Stimulated activated CD4-positive, alpha-beta T cell treated with anti-CD3 and anti-CD28 coated beads, Interleukin-4, amount 100 ng/mL, for 24 hours (primary cell): ENCODE measurements at regions not wholly inside any gene's neighbourhood (a gene's known extent, or its start where the extent isn't known, plus 50 kb on each side); places are given as distances from the start of the nearest gene placed in this dataset.

ENCODE experiments used
- DNase-seq: peaks from one replicate; pipeline ENCODE4 v3.0.0-alpha.2; 2020

DNA sequence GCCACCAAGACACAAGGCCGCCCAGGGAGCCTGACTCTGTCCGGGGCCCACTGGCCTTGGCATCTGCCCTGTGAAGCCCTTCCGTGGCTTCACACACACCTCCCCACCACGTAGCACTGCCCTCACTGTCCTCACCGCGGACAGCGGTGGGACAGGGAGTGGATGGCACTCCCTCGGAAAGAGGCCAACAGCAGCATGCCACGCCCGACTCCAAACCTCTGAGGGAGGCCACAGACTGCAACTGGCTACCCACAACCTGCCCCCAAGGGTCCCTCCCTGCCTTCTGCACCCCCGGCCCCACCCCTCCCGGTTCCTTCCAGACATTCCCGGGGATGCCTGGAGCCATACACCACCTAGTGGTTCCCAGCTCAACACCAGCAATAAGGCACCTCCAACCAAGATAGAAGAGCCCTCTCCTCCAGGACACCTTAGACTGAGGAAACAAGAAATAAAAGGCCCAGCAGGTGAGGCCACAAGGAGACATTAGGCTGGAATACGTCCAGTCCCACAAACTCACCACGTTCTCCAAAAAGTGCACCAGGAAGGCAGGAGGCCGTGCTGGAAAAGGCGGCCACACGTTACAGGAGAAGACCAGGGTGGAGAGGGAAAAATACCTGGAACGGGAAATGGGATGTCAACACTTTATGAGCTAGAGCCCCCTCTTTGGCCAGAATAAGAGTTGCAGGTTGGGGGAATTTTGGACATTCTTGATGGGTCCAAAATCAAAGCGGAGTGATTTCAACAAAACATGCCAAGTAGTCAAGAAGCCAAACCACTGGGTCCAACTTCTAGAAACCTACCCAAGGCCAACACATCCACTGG, 310.0 kb downstream of the SOX9 start:
- DNase-seq, result no peak

DNA sequence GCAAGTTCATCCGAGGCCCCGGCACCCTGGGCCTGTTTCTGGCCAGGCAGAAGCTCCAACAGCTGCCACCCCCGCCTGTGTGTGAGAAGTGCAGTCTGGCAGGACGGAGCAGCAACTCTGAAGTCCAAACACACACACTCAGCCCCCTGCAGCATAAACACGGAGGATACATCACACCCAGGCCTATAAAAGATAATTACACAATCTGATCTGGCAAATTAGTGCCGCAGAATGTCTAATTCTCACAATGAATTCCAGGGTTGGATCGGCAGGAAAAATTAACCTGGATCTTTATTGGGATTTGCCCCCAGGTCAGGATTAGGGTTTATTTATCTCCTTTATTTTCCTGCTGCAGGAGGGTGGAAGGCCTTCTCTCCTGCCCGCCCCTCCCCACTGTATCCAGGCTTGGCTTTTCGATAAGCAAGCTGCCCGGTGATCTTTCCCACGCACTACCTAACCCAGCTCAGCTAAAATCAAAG, 311.4 kb downstream of the SOX9 start:
- no peak for DNase-seq

DNA sequence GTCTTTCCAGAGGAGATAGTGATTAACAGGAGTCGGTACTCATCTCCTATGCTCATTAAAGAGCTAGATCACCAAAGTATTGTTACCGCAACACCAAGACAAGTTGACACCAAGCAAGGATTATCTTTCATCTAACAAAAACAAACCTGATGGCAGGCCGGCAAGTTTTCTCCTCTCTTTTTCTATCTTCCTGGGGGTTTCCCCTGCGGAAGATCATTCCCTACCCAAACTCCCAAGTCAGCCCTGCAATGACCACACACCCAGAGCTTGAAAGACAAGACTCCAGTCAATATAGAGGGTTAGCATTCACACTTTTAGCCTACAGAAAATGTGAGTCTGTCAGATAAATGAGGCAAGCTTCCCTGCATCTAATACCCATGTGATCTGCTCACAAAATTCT, 312.1 kb downstream of the SOX9 start:
- DNase-seq, result no peak

GRCh38 chr17:72433797-72434196, 313.0 kb downstream of the SOX9 start:
- DNase-seq, result no peak

GRCh38 chr17:72434581-72434980, 313.8 kb downstream of the SOX9 start:
- no peak for DNase-seq

DNA sequence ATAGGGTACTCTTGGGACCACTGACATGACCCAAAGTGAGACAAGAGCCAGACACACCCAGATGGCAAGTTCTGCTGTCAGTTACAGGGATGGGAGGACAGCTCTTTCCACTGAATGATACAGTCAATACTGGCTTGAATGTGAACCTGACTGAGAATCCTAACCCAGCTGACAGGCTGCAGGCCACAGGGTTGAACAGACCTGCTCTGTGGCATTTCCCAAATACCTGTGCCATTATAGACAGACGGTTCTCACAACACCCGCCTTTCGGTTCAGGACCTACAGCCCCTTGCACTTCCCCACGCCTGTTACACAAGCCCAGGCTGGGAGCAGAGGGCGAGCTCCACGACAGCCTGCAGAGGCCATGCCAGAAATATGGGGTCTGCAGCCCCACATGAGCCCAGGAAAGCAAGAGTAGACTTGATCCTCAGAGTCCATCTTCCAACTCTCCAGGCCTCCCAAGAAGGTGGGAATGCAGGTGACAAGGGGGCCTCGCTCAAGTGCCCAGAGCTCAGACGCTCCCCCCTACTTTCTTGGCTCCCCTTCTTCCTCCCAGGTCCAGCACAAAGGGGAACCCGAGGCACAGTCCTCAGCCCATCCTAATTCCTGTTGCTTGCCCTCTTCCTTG, 314.3 kb downstream of the SOX9 start:
- no peak for DNase-seq

DNA sequence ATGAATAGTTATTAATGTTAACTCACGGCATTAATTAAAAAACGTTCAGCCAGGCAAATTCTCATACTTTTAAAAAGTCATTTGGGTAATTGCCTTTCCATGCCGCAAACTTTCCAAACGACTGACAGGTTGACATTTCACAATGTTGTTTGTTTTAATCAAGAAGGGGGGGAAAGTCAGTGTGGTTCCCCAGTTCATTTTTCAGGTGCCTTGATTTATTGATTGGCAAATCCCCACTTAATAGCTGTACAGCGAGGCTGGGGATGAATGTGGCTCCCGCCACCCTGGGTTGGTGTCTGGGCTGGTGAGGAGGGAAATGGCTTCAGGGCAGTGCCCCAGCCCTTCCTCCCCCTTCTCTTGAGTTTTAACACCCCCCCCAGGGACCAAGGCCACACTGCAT, 318.0 kb downstream of the SOX9 start:
- no peak for DNase-seq

DNA sequence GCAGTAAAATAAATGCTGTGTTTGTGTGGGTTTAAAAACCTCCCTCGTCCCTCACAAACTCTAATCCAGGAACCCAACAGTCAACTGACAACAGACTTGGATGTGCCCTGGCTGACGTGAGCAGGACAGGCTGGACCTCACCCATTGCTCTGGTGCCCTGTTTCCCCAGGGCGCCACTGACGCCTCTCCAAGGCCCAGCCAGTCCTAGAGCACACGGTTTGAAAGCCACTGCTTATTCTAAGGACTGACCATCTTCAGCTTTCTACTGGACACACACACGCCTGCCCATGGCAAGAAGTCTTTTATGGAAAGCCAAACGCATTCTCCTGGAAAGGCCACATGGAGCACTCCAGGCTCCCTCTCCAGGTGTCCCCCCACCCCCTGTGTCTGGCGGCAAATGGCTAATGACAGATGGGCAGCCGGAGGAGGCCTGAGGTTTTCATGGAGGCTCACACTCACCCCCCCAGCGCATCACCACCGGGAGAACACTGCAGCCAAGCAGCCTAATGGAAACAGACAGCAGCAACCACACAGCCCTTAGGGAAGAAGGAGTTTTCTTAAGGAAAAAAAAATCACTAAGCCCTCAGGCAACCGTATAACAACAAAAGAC, 319.2 kb downstream of the SOX9 start:
- no peak for DNase-seq

DNA sequence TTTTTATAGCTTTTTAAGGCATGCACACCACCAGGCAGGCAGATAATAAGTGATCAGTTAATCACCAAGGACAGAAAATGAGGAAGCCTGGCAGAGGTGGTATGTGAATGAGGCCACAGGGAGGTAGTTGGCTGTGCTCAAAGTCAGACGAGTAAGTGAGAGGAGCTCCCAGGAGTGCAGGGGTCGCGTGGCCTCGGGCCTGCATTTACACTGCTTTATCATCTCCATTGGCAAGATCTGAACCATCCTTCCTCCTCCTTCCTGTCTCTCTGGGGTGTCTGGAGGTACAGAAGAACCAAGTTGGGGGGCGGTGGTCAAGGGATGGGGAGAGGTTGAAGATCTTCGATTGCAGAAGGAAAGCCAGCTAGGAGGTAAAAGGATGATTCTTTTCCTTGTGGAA, 320.1 kb downstream of the SOX9 start:
- no peak for DNase-seq

DNA sequence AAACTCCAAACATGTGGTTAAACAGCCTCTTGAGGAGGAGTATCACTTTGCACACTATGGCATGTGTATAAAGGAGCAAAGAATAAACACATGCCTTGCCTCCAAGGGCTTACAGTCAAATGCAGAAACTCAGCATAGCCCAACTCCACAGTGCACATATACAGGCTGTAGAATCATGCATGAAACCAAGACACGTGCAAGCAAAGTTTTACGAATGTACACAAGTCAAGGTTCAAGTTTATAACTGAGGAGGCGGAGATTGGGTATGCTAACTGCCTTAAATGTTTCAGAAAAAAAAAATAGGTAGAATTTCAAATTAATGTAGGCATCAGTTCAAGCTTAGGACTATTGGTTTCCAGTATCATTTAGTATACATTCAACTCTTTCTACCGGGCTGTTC, 321.1 kb downstream of the SOX9 start:
- DNase-seq, result no peak

GRCh38 chr17:72444517-72445054, 323.8 kb downstream of the SOX9 start:
- no peak for DNase-seq

DNA sequence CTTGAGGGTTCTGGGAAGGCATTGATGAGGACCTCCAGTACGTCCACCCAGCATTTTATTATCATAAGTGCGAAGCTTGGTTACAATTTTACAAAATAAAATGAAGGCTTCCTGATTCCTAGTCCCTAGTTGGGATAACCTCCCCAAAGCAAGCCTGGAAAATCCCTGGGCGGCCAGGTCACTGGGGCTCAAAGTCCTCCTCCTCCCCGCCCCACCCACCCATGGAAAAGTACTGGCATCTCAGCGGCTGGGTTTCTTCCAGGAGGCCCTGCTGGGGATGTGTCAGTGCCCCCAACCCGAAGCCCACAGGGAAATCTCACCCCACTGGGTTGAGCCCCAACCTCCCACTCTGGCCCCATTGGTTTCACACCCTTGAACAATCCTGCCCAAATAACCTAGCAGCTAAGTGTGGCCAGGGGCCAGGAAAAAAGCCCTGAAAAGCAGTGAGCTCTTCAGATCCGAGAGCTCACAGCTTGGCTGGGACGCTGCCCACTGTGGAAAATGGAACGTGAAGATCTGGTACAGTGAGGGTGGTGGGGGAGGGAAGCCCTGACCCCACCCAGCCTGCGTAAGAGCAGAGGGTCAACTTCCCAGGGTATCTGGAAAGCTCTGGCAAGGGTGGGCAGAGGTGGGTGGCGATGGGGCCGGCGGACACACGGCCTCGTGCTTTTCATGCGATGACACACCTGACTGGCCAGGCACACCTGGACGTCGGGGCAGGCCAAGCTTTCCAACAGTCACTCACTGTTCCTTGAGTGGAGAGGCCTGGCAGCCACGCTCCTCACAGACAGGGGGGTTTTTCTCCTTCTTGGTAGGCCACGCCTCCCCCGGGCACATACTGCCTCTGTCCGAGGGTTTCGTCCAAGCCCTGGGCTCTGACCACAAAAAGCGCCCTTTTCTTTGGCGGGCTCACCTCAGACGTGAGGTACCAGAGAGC, 324.5 kb downstream of the SOX9 start:
- DNase-seq, result no peak

DNA sequence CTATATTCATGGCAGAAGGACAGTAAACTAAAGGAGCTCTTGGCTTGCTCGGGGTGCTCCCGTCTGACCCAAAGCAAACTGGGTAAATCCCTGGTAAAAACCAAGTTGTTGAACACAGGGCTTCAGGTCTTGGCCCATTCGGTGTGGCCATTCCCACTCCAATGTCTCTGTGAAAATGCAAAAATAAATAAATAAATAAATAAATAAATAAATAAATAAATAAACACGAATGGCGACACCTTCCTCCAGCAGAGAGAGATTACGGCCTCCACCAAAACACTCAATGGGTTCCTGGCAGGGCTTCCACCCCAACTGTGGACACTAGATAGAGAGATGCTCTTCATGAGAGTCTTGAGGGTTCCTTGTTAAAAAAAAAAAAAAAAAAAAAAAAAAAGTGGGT, 325.3 kb downstream of the SOX9 start:
- no peak for DNase-seq

GRCh38 chr17:72446525-72447250, 325.9 kb downstream of the SOX9 start:
- no peak for DNase-seq

DNA sequence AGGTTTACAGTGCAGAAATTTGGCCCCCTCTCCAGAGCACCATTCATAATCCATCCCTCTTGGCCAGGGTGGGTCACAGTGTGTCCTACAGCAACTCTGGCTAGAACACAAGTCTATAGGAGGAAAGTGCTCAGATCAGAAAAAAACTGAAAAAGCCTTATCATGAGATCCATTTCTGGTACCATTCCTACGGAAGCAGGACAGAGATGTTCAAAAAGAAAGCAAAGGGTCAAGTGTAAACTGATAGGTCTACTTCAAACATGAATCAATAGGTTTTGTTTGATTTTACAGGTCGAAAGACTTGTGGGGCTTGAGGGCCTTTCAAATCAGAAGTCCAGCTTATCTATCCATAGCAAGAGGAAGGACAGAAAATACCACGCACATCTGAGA, 326.4 kb downstream of the SOX9 start:
- no peak for DNase-seq

- DNase-seq, result no peak
Measured at GRCh38 chr17:72448019-72448418, 327.2 kb downstream of the SOX9 start.

- DNase-seq, result no peak
Measured at GRCh38 chr17:72452286-72453173, 331.7 kb downstream of the SOX9 start.

DNA sequence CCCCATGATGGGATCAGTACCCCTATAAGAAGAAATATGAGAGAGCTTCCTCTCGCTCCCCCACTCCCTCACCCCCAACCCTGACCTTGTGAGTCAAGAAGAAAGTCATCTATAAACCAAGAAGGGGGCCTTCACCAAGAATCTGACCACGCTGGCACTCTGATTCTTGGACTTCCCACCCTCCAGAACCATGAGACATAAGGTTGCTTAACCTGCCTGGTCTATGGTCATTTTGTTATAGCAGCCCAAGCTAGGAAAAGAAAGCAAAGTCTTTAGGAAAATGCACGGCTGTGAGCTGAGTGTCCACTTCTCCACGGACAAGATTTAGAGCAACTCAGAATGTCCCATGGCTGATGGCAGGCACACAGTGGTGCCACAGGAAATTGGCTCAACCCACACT, 333.5 kb downstream of the SOX9 start:
- no peak for DNase-seq

DNA sequence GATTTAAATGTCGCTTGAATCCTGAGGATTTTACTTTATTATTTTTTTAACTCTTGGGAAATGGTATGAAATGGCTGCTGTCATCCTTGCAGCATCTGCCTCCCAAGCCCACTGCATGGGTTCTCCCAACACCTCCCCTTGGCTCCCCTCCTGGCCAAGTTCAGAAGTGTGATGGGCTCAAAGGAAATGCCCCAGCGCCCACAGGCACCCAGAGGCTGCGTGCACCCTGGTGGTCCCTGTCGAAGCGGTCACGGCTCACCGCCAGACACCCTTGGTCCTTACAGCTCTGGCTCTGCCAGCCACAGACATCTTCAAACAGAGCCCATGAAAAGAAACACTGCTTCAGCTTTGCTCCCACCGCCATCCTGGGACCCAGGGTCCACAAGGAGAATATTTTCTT, 334.7 kb downstream of the SOX9 start:
- DNase-seq, result no peak

DNA sequence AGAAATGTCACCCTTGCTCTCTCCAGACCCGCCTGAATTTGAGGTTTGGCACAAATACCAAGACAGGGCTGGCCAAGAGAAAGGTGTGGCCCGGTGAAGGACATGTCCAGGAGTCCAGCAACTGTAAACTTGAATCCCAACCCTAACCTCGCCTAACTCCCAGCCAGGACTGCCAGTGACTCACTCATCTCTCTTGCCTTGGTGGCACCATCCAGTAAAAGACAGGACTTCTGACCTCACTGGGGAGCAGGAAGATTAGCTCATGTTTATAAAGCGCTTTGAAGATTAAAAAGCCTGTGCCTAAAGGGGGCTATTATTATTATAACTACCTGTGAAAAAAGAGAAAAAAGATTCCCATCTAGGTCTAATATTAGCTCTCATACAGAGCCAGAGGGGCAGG, 335.3 kb downstream of the SOX9 start:
- DNase-seq, result no peak

DNA sequence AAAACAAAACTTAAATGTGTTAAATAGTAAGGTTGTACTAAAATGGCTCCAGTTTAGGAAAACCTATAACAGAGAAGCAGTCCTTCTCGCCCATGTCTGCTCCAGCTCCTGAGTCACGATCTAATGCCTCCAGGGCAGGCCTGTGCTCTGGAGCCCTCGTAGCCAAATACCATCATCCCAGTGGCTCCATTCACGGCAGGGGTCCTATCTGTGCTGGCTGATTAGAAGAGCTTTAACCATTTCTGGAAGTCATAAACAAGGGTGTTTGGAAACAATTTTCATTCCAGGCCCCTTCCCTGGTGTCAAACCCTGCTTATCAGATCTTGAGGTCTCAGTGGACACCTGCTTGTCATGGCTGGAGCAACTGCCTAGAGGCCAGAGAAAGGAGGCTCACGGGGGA, 336.9 kb downstream of the SOX9 start:
- no peak for DNase-seq
